Breast epithelium (tissue), 4 donors: ENCODE measurements at regions not wholly inside any gene's neighbourhood (a gene's known extent, or its start where the extent isn't known, plus 50 kb on each side); places are given as distances from the start of the nearest gene placed in this dataset.

Experiments used
- DNase-seq, 2 donors: peaks; one replicate each; pipeline ENCODE4 v3.0.0-alpha.2; 2019; ENCODE audit warnings: low spot score in 2 of 2
- H3K27ac ChIP-seq, 2 donors: fragments of 200-600 bp; sonication (generic) in 1 of 2; one replicate each; pipeline ENCODE4 v1.5.1; 2016 to 2019; ENCODE audit warnings: mild to moderate bottlenecking in 1 of 2
- H3K27me3 ChIP-seq, 2 donors: fragments of 200-600 bp; sonication (generic) in 1 of 2; one replicate each; pipeline versions ENCODE4 v1.5.1 to v1.6.0; 2017 to 2019; ENCODE audit warnings: control low read depth in 1 of 2, mild to moderate bottlenecking in 1 of 2
- H3K36me3 ChIP-seq: fragments of 200-600 bp; one replicate; pipeline ENCODE4 v1.5.1; 2019
- H3K4me1 ChIP-seq, 2 donors: fragments of 200-600 bp; sonication (generic); one replicate each; pipeline ENCODE4 v1.5.1; 2016 to 2019; ENCODE audit warnings: control low read depth in 1 of 2
- H3K4me3 ChIP-seq, 3 donors: fragments of 200-600 bp; sonication (generic); 1 replicate in 2 of 3; 2 replicates in 1 of 3; pipeline ENCODE4 v1.5.1; 2016 to 2019; ENCODE audit warnings: mild to moderate bottlenecking in 3 of 3, moderate library complexity in 2 of 3
- H3K9me3 ChIP-seq, 2 donors: fragments of 200-600 bp; sonication (generic) in 1 of 2; one replicate each; pipeline ENCODE4 v1.5.1; 2016 to 2019; ENCODE audit warnings: control low read depth in 1 of 2
- POLR2A ChIP-seq: fragments of 450-650 bp; IDR thresholded peaks from one replicate; pipeline ENCODE4 v1.6.1; 2016; ENCODE audit warnings: antibody characterized with exemption, mild to moderate bottlenecking, moderate library complexity
- POLR2AphosphoS5 ChIP-seq, 3 donors: sonication (generic); formaldehyde crosslinking; IDR thresholded peaks; one replicate each; pipeline ENCODE4 v1.6.1; 2017; ENCODE audit warnings: antibody characterized with exemption in 3 of 3
- intact Hi-C: fragments of 100-400 bp; cut with DNase I; formaldehyde crosslinking; loops from one replicate; pipeline ENCODE4 v1.15.1; 2023; ENCODE audit warnings: low total_unique reads
- TF ChIP-seq, protein P1 (sequence below), 3 donors: fragments of 450-650 bp; IDR thresholded peaks; one replicate each; pipeline ENCODE4 v1.5.1; 2016 to 2017; ENCODE audit warnings: antibody characterized with exemption in 3 of 3, mild to moderate bottlenecking in 3 of 3, moderate library complexity in 3 of 3

DNA sequence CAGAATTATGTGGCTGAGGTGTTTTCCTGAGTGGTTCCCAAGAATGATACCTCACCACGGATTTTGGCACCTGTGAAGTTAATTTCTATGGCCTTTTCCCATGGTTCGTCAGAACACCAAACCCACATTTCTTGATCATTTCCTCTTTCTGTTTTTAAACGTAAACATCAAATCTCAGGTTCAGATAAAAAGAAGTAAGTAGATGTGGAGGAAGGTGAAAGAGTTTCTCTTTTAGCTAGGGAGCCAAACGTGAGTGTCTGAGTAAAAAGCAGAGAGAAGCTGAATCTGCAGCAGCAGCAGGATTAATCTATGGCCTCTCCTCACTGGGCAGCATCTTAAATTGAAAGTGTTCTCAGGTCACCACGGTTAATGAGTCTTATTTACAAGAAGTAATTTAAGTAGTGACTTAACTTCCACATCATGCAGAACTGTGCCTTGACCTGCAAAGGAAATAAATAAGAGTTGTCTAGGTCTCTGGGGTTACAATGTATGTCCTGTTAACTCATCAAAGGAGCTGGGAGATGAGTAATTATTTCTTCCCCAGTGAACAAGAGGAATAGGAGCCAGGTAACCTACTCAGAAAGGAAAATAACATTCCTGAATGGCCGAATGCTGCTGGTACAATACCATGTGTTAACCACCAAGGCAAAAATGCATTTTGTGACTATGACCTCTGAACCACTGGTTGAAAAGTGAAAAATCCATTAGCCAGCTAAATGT, 139.6 kb upstream of the NETO1 start:
- Histone ChIP-seq H3K4me3 (no peak overlapping the region), H3K27ac (no peak overlapping the region), H3K9me3 (no peaks in the 10 kb centered on the region), H3K36me3 (no peaks in the 10 kb centered on the region), H3K4me1 (no peaks in the 10 kb centered on the region), H3K27me3 (no peaks in the 10 kb centered on the region)
- intact Hi-C loops, result loop anchor here (5.0 kb wide), 1 partner anchor 725 kb away; no protein-coding TSS in a partner anchor
- no peak for DNase-seq
- TF ChIP-seq POLR2A, result no peak
- TF ChIP-seq, protein P1, sequence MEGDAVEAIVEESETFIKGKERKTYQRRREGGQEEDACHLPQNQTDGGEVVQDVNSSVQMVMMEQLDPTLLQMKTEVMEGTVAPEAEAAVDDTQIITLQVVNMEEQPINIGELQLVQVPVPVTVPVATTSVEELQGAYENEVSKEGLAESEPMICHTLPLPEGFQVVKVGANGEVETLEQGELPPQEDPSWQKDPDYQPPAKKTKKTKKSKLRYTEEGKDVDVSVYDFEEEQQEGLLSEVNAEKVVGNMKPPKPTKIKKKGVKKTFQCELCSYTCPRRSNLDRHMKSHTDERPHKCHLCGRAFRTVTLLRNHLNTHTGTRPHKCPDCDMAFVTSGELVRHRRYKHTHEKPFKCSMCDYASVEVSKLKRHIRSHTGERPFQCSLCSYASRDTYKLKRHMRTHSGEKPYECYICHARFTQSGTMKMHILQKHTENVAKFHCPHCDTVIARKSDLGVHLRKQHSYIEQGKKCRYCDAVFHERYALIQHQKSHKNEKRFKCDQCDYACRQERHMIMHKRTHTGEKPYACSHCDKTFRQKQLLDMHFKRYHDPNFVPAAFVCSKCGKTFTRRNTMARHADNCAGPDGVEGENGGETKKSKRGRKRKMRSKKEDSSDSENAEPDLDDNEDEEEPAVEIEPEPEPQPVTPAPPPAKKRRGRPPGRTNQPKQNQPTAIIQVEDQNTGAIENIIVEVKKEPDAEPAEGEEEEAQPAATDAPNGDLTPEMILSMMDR (IDR thresholded peaks at IDR 0.05), result no peak
- no peak for TF ChIP-seq POLR2AphosphoS5 (IDR thresholded peaks at IDR 0.05)

- H3K4me3 ChIP-seq, result no peak overlapping the region
- no peak for DNase-seq
- no peaks in the 10 kb centered on the region for H3K27me3 ChIP-seq
- H3K9me3 ChIP-seq, result no peaks in the 10 kb centered on the region
- TF ChIP-seq, protein P1 (IDR thresholded peaks at IDR 0.05), result no peak
- TF ChIP-seq POLR2AphosphoS5 (IDR thresholded peaks at IDR 0.05), result no peak
- TF ChIP-seq POLR2A, result no peak
- H3K4me1 ChIP-seq, result no peaks in the 10 kb centered on the region
- H3K36me3 ChIP-seq, result no peaks in the 10 kb centered on the region
- H3K27ac ChIP-seq, result no peak overlapping the region
- intact Hi-C loops, result loop anchor here (5.0 kb wide), 1 partner anchor 726 kb away; no protein-coding TSS in a partner anchor
These were observed 138.5 kb upstream of the NETO1 start for GRCh38 chr18:73006331-73006730.

DNA sequence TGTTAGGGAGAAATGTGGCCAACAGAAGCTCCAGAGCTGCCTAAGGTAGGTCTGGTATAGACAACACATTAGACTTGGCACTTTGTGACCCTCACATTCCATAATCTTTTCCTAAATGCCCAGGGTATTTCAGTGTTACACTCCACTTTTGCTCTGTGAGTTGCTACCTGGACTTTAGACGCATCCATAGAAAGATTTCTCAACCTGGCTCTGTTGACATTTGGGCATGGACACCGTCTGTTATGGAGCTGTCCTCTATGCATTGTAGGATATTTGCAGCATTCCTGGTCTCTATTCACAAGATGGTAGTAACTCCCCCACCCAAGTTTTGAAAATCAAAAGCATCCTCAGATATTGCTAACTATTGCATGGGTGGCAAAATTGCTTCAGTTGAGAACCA, 136.5 kb upstream of the NETO1 start:
- intact Hi-C loops, result no loop called here
- no peaks in the 10 kb centered on the region for H3K27me3 ChIP-seq

GRCh38 chr18:72999971-73000607, 132.3 kb upstream of the NETO1 start:
- no peaks in the 10 kb centered on the region for H3K9me3 ChIP-seq
- H3K4me1 ChIP-seq, result no peaks in the 10 kb centered on the region
- intact Hi-C loops, result no loop called here
- no peak overlapping the region for H3K4me3 ChIP-seq
- no peak for DNase-seq
- no peaks in the 10 kb centered on the region for H3K36me3 ChIP-seq
- TF ChIP-seq POLR2AphosphoS5 (IDR thresholded peaks at IDR 0.05) (no peak), POLR2A (no peak)
- TF ChIP-seq, protein P1 (IDR thresholded peaks at IDR 0.05), result no peak
- H3K27me3 ChIP-seq, result no peaks in the 10 kb centered on the region
- no peak overlapping the region for H3K27ac ChIP-seq

More for the DNA sequence above, 136.5 kb upstream of the NETO1 start:
- Histone ChIP-seq H3K36me3 (no peaks in the 10 kb centered on the region), H3K27ac (no peak overlapping the region), H3K4me3 (no peak overlapping the region), H3K9me3 (no peaks in the 10 kb centered on the region), H3K4me1 (no peaks in the 10 kb centered on the region)
- TF ChIP-seq, protein P1 (IDR thresholded peaks at IDR 0.05), result no peak
- no peak for DNase-seq

GRCh38 chr18:72995558-72995957, 127.8 kb upstream of the NETO1 start:
- TF ChIP-seq POLR2A (no peak), POLR2AphosphoS5 (IDR thresholded peaks at IDR 0.05) (no peak)
- TF ChIP-seq, protein P1 (IDR thresholded peaks at IDR 0.05), result no peak
- intact Hi-C loops, result no loop called here
- H3K27ac ChIP-seq, result no peak overlapping the region
- no peaks in the 10 kb centered on the region for H3K36me3 ChIP-seq
- H3K4me3 ChIP-seq, result no peak overlapping the region
- H3K9me3 ChIP-seq, result no peaks in the 10 kb centered on the region
- H3K27me3 ChIP-seq, result no peaks in the 10 kb centered on the region
- no peaks in the 10 kb centered on the region for H3K4me1 ChIP-seq
- DNase-seq, result no peak
